Cardiac muscle cell (in vitro differentiated cells and primary cell): ENCODE measurements at regions not wholly inside any gene's neighbourhood (a gene's known extent, or its start where the extent isn't known, plus 50 kb on each side); places are given as distances from the start of the nearest gene placed in this dataset.

Experiments
- DNase-seq, 2 donors: peaks; one replicate each; pipeline versions ENCODE4 v3.0.0 to v3.0.0-alpha.2; 2010 to 2017; ENCODE audit warnings: low read depth in 1 of 2, low spot score in 1 of 2
- H3K27ac ChIP-seq: fragments of 200-600 bp; sonication (generic); 2 replicates; pipeline ENCODE4 v1.5.1; 2016
- H3K27me3 ChIP-seq: fragments of 200-600 bp; sonication (generic); 2 replicates; pipeline ENCODE4 v1.6.0; 2016; ENCODE audit warnings: control low read depth
- H3K36me3 ChIP-seq: fragments of 200-600 bp; sonication (generic); 2 replicates; pipeline ENCODE4 v1.5.1; 2016; ENCODE audit warnings: control low read depth
- H3K4me1 ChIP-seq: fragments of 200-600 bp; sonication (generic); 2 replicates; pipeline ENCODE4 v1.8.1; 2017; ENCODE audit warnings: low read depth, mild to moderate bottlenecking, mixed run types
- H3K4me3 ChIP-seq: fragments of 200-600 bp; sonication (generic); 2 replicates; pipeline ENCODE4 v1.5.1; 2016; ENCODE audit warnings: mild to moderate bottlenecking
- H3K9me3 ChIP-seq: fragments of 200-600 bp; sonication (generic); 2 replicates; pipeline ENCODE4 v1.5.1; 2017; ENCODE audit warnings: low read depth, mild to moderate bottlenecking, control low read depth
- TF ChIP-seq, protein P1 (sequence below): IDR thresholded peaks from 2 replicates; pipeline ENCODE4 v1.5.1; 2012; ENCODE audit warnings: low read depth, mild to moderate bottlenecking, low read length

DNA sequence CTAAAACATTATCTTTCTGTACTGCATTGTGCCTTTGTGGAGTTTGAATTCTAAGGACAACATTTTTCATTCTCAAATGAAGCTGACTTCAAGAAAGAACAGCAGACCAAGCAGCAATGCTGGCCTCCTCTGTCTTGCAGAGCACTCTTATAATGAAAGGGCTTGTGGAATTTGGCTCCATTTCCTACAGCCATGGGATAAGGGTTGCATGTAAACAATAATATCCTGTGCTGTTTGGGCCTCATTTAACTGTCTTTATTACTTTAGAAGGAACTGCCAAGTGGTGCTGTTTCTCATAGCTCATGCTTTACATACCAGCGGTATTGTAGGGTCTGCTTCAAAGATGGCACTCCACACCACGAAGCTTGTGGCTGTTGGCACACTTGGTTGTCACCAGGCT, 111.4 kb upstream of the EOLA2 start:
- peak in 1 of 2 donors; percentile 21 for DNase-seq
- TF ChIP-seq, protein P1, sequence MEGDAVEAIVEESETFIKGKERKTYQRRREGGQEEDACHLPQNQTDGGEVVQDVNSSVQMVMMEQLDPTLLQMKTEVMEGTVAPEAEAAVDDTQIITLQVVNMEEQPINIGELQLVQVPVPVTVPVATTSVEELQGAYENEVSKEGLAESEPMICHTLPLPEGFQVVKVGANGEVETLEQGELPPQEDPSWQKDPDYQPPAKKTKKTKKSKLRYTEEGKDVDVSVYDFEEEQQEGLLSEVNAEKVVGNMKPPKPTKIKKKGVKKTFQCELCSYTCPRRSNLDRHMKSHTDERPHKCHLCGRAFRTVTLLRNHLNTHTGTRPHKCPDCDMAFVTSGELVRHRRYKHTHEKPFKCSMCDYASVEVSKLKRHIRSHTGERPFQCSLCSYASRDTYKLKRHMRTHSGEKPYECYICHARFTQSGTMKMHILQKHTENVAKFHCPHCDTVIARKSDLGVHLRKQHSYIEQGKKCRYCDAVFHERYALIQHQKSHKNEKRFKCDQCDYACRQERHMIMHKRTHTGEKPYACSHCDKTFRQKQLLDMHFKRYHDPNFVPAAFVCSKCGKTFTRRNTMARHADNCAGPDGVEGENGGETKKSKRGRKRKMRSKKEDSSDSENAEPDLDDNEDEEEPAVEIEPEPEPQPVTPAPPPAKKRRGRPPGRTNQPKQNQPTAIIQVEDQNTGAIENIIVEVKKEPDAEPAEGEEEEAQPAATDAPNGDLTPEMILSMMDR: no peak
- H3K4me3 ChIP-seq: no peak overlapping the region
- no peaks in the 10 kb centered on the region for H3K36me3 ChIP-seq
- H3K9me3 ChIP-seq: no peaks in the 10 kb centered on the region
- H3K27ac ChIP-seq: no peak overlapping the region
- no peaks in the 10 kb centered on the region for H3K4me1 ChIP-seq
- no peaks in the 10 kb centered on the region for H3K27me3 ChIP-seq

DNA sequence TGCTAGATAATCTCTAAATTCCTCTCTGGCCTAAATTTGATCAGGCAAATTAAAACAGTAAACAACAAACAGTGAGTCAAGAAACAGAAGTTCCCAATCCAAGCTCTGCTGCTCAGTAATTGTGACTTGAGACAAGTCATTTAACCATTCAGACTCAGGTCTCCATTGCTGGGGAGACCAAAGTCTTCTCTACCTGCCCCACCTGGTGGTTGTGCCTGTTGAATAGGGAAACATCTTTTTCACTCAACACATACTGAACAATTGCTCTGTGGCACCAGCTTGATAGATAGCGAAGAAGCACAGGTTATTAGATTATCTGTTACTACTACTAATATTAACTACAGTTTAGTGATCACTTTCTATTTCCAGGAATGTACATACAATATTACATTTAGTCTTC, 112.1 kb upstream of the EOLA2 start:
- TF ChIP-seq, protein P1: no peak
- no peaks in the 10 kb centered on the region for H3K27me3 ChIP-seq

DNA sequence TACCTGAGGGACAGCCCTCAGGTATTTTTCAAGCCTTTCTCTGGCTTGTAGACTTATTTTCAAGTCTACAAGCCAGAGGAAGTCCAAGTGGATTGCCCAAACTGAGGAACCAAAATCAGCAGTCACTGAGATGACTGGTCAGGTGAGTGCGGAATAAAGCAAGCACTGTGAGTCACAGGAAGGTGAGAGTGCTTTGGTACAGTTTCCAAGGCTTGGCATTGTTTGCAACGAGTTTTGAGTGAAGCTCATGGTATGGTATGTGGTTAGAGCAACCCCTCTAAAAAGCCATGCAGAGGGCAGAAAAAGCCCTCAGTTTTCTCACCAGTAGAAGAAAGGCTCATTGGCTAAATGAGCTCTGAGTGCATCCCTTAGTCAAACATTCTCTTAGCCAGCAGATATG, 112.8 kb upstream of the EOLA2 start:
- no peaks in the 10 kb centered on the region for H3K36me3 ChIP-seq
- DNase-seq: no peak
- no peaks in the 10 kb centered on the region for H3K9me3 ChIP-seq
- TF ChIP-seq, protein P1: no peak
- no peak overlapping the region for H3K4me3 ChIP-seq
- no peaks in the 10 kb centered on the region for H3K4me1 ChIP-seq
- H3K27me3 ChIP-seq: no peaks in the 10 kb centered on the region
- no peak overlapping the region for H3K27ac ChIP-seq

More for the DNA sequence above, 112.1 kb upstream of the EOLA2 start:
- DNase-seq: no peak
- H3K4me3 ChIP-seq: no peak overlapping the region
- no peaks in the 10 kb centered on the region for H3K36me3 ChIP-seq
- no peaks in the 10 kb centered on the region for H3K9me3 ChIP-seq
- no peaks in the 10 kb centered on the region for H3K4me1 ChIP-seq
- no peak overlapping the region for H3K27ac ChIP-seq

DNA sequence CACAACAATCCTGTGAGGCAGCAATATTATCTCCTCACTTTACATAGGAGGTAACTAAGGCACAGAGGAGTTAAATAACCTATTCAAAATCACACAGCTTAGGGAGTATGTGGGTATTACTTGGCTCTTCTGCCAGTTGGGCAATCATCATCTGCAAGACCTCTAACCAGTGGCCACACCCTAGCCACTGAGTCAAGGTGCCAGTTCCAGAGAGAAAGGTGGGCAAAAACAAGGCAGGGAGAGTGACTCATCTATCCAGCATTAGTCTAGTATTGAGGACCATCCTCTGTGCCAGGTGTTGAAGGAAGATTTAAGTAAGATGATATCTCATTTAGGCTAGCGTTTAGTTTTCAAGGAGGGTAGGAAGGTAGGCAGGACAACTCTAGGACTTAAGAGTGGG, 113.9 kb upstream of the EOLA2 start:
- H3K36me3 ChIP-seq: no peaks in the 10 kb centered on the region
- no peaks in the 10 kb centered on the region for H3K27me3 ChIP-seq
- H3K4me1 ChIP-seq: no peaks in the 10 kb centered on the region
- DNase-seq: no peak
- no peak overlapping the region for H3K4me3 ChIP-seq
- no peaks in the 10 kb centered on the region for H3K9me3 ChIP-seq
- TF ChIP-seq, protein P1: no peak
- H3K27ac ChIP-seq: no peak overlapping the region

DNA sequence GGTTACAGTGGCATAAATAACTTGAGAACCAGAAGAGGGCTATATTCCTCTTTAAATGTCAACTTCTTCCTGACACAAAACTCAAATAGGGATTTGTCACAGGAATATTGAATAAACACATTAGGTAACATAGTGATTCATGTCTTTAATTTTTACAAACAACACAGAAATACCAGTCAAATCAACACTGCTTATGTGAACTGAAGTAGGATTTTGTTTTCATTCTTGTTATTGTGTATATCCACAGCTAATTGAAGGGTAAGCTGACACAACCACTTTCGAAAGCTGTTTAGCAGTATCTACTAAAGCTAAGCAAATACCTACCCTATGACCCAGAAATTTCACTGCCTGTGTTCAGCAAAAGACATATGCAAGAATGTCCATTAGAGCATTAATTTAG, 120.4 kb upstream of the EOLA2 start:
- DNase-seq: no peak
- H3K27ac ChIP-seq: no peak overlapping the region
- no peak overlapping the region for H3K4me3 ChIP-seq
- TF ChIP-seq, protein P1: no peak
- H3K27me3 ChIP-seq: no peaks in the 10 kb centered on the region
- no peaks in the 10 kb centered on the region for H3K9me3 ChIP-seq
- H3K4me1 ChIP-seq: no peaks in the 10 kb centered on the region
- H3K36me3 ChIP-seq: no peaks in the 10 kb centered on the region

DNA sequence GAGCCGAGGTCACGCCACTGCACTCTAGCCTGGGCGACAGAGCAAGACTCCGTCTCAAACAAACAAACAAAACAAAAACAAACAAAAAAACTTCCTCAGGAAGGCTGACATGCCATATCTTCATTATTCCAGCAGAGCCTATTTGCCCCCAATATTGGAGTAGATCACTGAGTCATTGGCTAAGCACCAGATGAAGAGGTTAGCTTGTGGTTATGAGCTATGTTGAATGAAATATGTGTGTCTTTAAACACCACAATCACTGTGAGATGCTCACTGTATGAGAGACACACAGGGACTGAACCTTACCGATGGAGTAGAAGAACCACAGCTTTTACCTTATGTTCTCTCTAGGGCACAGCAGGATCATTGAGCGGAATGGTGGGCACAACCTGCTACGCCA, 122.1 kb upstream of the EOLA2 start:
- DNase-seq: no peak
- H3K36me3 ChIP-seq: no peaks in the 10 kb centered on the region
- H3K27me3 ChIP-seq: no peaks in the 10 kb centered on the region
- TF ChIP-seq, protein P1: no peak
- H3K4me1 ChIP-seq: no peaks in the 10 kb centered on the region
- H3K4me3 ChIP-seq: no peak overlapping the region
- H3K9me3 ChIP-seq: no peaks in the 10 kb centered on the region
- no peak overlapping the region for H3K27ac ChIP-seq
